ENCODE measurements at regions not wholly inside any gene's neighbourhood (a gene's known extent, or its start where the extent isn't known, plus 50 kb on each side); places are given as distances from the start of the nearest gene placed in this dataset.

- Histone ChIP-seq H3K27ac (no peak overlapping the region), H3K36me3 (no peaks in the 10 kb centered on the region), H3K4me3 (no peak overlapping the region), H3K9me3 (no peaks in the 10 kb centered on the region), H3K4me1 (no peaks in the 10 kb centered on the region), H3K27me3 (no peaks in the 10 kb centered on the region)
- TF ChIP-seq CTCF (IDR thresholded peaks at IDR 0.05), result no peak
- no peak for TF ChIP-seq POLR2AphosphoS5 (IDR thresholded peaks at IDR 0.05)
- no peak for TF ChIP-seq POLR2A (IDR thresholded peaks at IDR 0.05)
- no peak for DNase-seq (ENCODE audit: low spot score in 2 of 2)
- intact Hi-C loops (cut with DNase I; ENCODE audit: low total_unique reads), result no loop called here
These were observed 738.3 kb downstream of the INHBA start for GRCh38 chr7:40964610-40965009.

- no peak overlapping the region for H3K4me3 ChIP-seq
- no peak overlapping the region for H3K27ac ChIP-seq
- no peak for TF ChIP-seq POLR2AphosphoS5 (IDR thresholded peaks at IDR 0.05)
- TF ChIP-seq POLR2A (IDR thresholded peaks at IDR 0.05), result no peak
- TF ChIP-seq CTCF (IDR thresholded peaks at IDR 0.05), result no peak
- H3K9me3 ChIP-seq, result no peaks in the 10 kb centered on the region
- no peaks in the 10 kb centered on the region for H3K36me3 ChIP-seq
- no peak for DNase-seq (ENCODE audit: low spot score in 2 of 2)
- no peaks in the 10 kb centered on the region for H3K27me3 ChIP-seq
- H3K4me1 ChIP-seq, result no peaks in the 10 kb centered on the region
- intact Hi-C loops (cut with DNase I; ENCODE audit: low total_unique reads), result no loop called here
These were observed 742.9 kb downstream of the INHBA start for GRCh38 chr7:40959955-40960354.

- no peaks in the 10 kb centered on the region for H3K27me3 ChIP-seq
- TF ChIP-seq POLR2A (IDR thresholded peaks at IDR 0.05), result no peak
- no peak for TF ChIP-seq POLR2AphosphoS5 (IDR thresholded peaks at IDR 0.05)
- no peak for TF ChIP-seq CTCF (IDR thresholded peaks at IDR 0.05)
- H3K9me3 ChIP-seq, result peaks cover 18 to 39% of the 10 kb centered on the region in 2 donors
- intact Hi-C loops (cut with DNase I; ENCODE audit: low total_unique reads), result no loop called here
- no peaks in the 10 kb centered on the region for H3K4me1 ChIP-seq
- no peak overlapping the region for H3K4me3 ChIP-seq
- DNase-seq (ENCODE audit: low spot score in 2 of 2), result no peak
- no peak overlapping the region for H3K27ac ChIP-seq
- H3K36me3 ChIP-seq, result no peaks in the 10 kb centered on the region
These were observed 754.7 kb downstream of the INHBA start for GRCh38 chr7:40948239-40948638.

GRCh38 chr7:40947566-40947965 is 755.3 kb downstream of the INHBA start:
- peaks cover 18 to 44% of the 10 kb centered on the region in 2 donors for H3K9me3 ChIP-seq
- TF ChIP-seq CTCF (IDR thresholded peaks at IDR 0.05) (no peak), POLR2AphosphoS5 (IDR thresholded peaks at IDR 0.05) (no peak), POLR2A (IDR thresholded peaks at IDR 0.05) (no peak)
- H3K27ac ChIP-seq, result no peak overlapping the region
- no peaks in the 10 kb centered on the region for H3K4me1 ChIP-seq
- H3K36me3 ChIP-seq, result no peaks in the 10 kb centered on the region
- intact Hi-C loops (cut with DNase I; ENCODE audit: low total_unique reads), result no loop called here
- H3K27me3 ChIP-seq, result no peaks in the 10 kb centered on the region
- no peak overlapping the region for H3K4me3 ChIP-seq
- no peak for DNase-seq (ENCODE audit: low spot score in 2 of 2)

GRCh38 chr7:40946549-40946948 is 756.3 kb downstream of the INHBA start:
- Histone ChIP-seq H3K27me3 (no peaks in the 10 kb centered on the region), H3K27ac (no peak overlapping the region), H3K4me1 (no peaks in the 10 kb centered on the region), H3K9me3 (peaks cover 18 to 46% of the 10 kb centered on the region in 2 donors), H3K4me3 (no peak overlapping the region), H3K36me3 (no peaks in the 10 kb centered on the region)
- DNase-seq (ENCODE audit: low spot score in 2 of 2), result no peak
- intact Hi-C loops (cut with DNase I; ENCODE audit: low total_unique reads), result no loop called here
- TF ChIP-seq POLR2AphosphoS5 (IDR thresholded peaks at IDR 0.05) (no peak), CTCF (IDR thresholded peaks at IDR 0.05) (no peak), POLR2A (IDR thresholded peaks at IDR 0.05) (no peak)

Measured in breast epithelium (tissue), 4 donors.